PC-9 (cell line): ENCODE measurements at regions not wholly inside any gene's neighbourhood (a gene's known extent, or its start where the extent isn't known, plus 50 kb on each side); places are given as distances from the start of the nearest gene placed in this dataset.

Source experiments
- CTCF ChIP-seq: fragments of 200-600 bp; sonication (generic); conservative IDR thresholded peaks from 2 replicates; pipeline ENCODE4 v1.6.1; 2017; ENCODE audit warnings: mixed run types, antibody characterized with exemption, mild to moderate bottlenecking, moderate library complexity
- EZH2 ChIP-seq: fragments of 200-600 bp; sonication (generic); IDR thresholded peaks from 2 replicates; pipeline ENCODE4 v1.8.0; 2017; ENCODE audit warnings: antibody characterized with exemption, low read depth

- TF ChIP-seq CTCF (no peak), EZH2 (no peak)
Observed at GRCh38 chr12:29053567-29053966, 95.5 kb upstream of the FAR2 start.
